H9 (cell line): ENCODE measurements at regions not wholly inside any gene's neighbourhood (a gene's known extent, or its start where the extent isn't known, plus 50 kb on each side); places are given as distances from the start of the nearest gene placed in this dataset.

ENCODE experiments used
- DNase-seq: peaks from one replicate; pipeline ENCODE4 v3.0.0-alpha.2; 2017
- H2AFZ ChIP-seq: one replicate; pipeline ENCODE4 v1.6.1; 2013; ENCODE audit warnings: mild to moderate bottlenecking, low read length, control low read depth, moderate library complexity
- H2AK5ac ChIP-seq: 2 replicates; pipeline ENCODE4 v1.6.1; 2013; ENCODE audit warnings: low read length, control low read depth, mixed read lengths; ENCODE audit not compliant: insufficient read length
- H2BK120ac ChIP-seq: one replicate; pipeline ENCODE4 v1.6.1; 2013; ENCODE audit warnings: low read depth, mild to moderate bottlenecking, low read length, control low read depth, inconsistent platforms; ENCODE audit not compliant: poor library complexity, severe bottlenecking
- H2BK12ac ChIP-seq: 2 replicates; pipeline ENCODE4 v1.6.1; 2013; ENCODE audit warnings: low read length, control low read depth, mixed read lengths, low read depth; ENCODE audit not compliant: insufficient read length
- H2BK15ac ChIP-seq: 2 replicates; pipeline ENCODE4 v1.6.1; 2013; ENCODE audit warnings: low read depth, low read length, control low read depth
- H2BK20ac ChIP-seq: one replicate; pipeline ENCODE4 v1.6.1; 2013; ENCODE audit warnings: low read depth, mild to moderate bottlenecking, low read length, control low read depth, inconsistent platforms; ENCODE audit not compliant: poor library complexity, severe bottlenecking
- H2BK5ac ChIP-seq: 2 replicates; pipeline ENCODE4 v1.6.1; 2013; ENCODE audit warnings: low read length, control low read depth, mixed read lengths; ENCODE audit not compliant: insufficient read length
- H3K14ac ChIP-seq: 2 replicates; pipeline ENCODE4 v1.6.1; 2013; ENCODE audit warnings: low read length, control low read depth; ENCODE audit not compliant: insufficient read depth
- H3K18ac ChIP-seq: 2 replicates; pipeline ENCODE4 v1.6.1; 2013; ENCODE audit warnings: low read depth, mild to moderate bottlenecking, mixed read lengths, low read length, control low read depth; ENCODE audit not compliant: insufficient read length
- H3K23ac ChIP-seq: 2 replicates; pipeline ENCODE4 v1.6.1; 2013; ENCODE audit warnings: low read length, control low read depth, mixed read lengths, low read depth; ENCODE audit not compliant: insufficient read length
- H3K23me2 ChIP-seq: 2 replicates; pipeline ENCODE4 v1.6.1; 2013; ENCODE audit warnings: low read depth, mild to moderate bottlenecking, mixed read lengths, low read length, control low read depth; ENCODE audit not compliant: insufficient read length, poor library complexity, severe bottlenecking
- H3K27ac ChIP-seq: 2 replicates; pipeline ENCODE4 v1.5.1; 2013; ENCODE audit warnings: low read length, control low read depth, mixed read lengths, low read depth; ENCODE audit not compliant: insufficient read length
- H3K27me3 ChIP-seq: 2 replicates; pipeline ENCODE4 v1.6.1; 2013; ENCODE audit warnings: low read length, control low read depth, inconsistent platforms; ENCODE audit not compliant: insufficient read depth
- H3K4ac ChIP-seq: 2 replicates; pipeline ENCODE4 v1.6.1; 2013; ENCODE audit warnings: low read depth, mild to moderate bottlenecking, control low read depth, inconsistent platforms, low read length, moderate library complexity
- H3K4me1 ChIP-seq: 2 replicates; pipeline ENCODE4 v1.6.1; 2013; ENCODE audit warnings: low read length, control low read depth, inconsistent platforms; ENCODE audit not compliant: insufficient read depth
- H3K4me2 ChIP-seq: 2 replicates; pipeline ENCODE4 v1.6.1; 2013; ENCODE audit warnings: low read length, control low read depth, mixed read lengths; ENCODE audit not compliant: insufficient read length, insufficient read depth
- H3K56ac ChIP-seq: 2 replicates; pipeline ENCODE4 v1.6.1; 2013; ENCODE audit warnings: low read depth, mild to moderate bottlenecking, mixed read lengths, low read length, control low read depth; ENCODE audit not compliant: insufficient read length
- H3K79me1 ChIP-seq: 2 replicates; pipeline ENCODE4 v1.6.1; 2013; ENCODE audit warnings: low read depth, mild to moderate bottlenecking, moderate library complexity, low read length, control low read depth, inconsistent platforms; ENCODE audit not compliant: insufficient read depth, poor library complexity, severe bottlenecking
- H3K79me2 ChIP-seq: 2 replicates; pipeline ENCODE4 v1.6.1; 2013; ENCODE audit warnings: low read length, control low read depth, inconsistent platforms; ENCODE audit not compliant: insufficient read depth
- H3K9ac ChIP-seq: 2 replicates; pipeline ENCODE4 v1.6.1; 2013; ENCODE audit warnings: low read length, control low read depth, mixed read lengths; ENCODE audit not compliant: insufficient read length; ENCODE audit errors: extremely low read depth
- H3K9me3 ChIP-seq: one replicate; pipeline ENCODE4 v1.6.1; 2013; ENCODE audit warnings: low read depth, low read length, inconsistent platforms; ENCODE audit not compliant: control insufficient read depth
- H3T11ph ChIP-seq: one replicate; pipeline ENCODE4 v1.6.1; 2013; ENCODE audit warnings: mild to moderate bottlenecking, low read length, control low read depth, inconsistent platforms
- H4K20me1 ChIP-seq: one replicate; pipeline ENCODE4 v1.6.1; 2013; ENCODE audit not compliant: control insufficient read depth, insufficient read length, insufficient read depth
- H4K5ac ChIP-seq: 2 replicates; pipeline ENCODE4 v1.6.1; 2013; ENCODE audit warnings: low read depth, mild to moderate bottlenecking, mixed read lengths, low read length, control low read depth; ENCODE audit not compliant: insufficient read length
- H4K8ac ChIP-seq: replicated peaks from 2 replicates; pipeline ENCODE4 v1.6.1; 2013; ENCODE audit warnings: low read length, control low read depth, mixed read lengths, low read depth; ENCODE audit not compliant: insufficient read length
- H4K91ac ChIP-seq: 2 replicates; pipeline ENCODE4 v1.6.1; 2013; ENCODE audit warnings: low read depth, mild to moderate bottlenecking, moderate library complexity, mixed read lengths, low read length, control low read depth; ENCODE audit not compliant: insufficient read length
- H3K27ac Mint-ChIP-seq, 3 experiments: 2 replicates in 2 of 3; 3 replicates in 1 of 3; pipeline ENCODE4 v1.8.0; 2020 to 2021; ENCODE audit warnings: mixed read lengths in 3 of 3, mild to moderate bottlenecking in 1 of 3, moderate library complexity in 1 of 3
- H3K27me3 Mint-ChIP-seq: 2 replicates; pipeline ENCODE4 v1.8.0; 2021; ENCODE audit warnings: low read depth, mild to moderate bottlenecking, moderate library complexity, mixed read lengths
- H3K36me3 Mint-ChIP-seq, 3 experiments: 2 replicates in 2 of 3; 3 replicates in 1 of 3; pipeline ENCODE4 v1.8.0; 2020 to 2021; ENCODE audit warnings: low read depth in 3 of 3, mixed read lengths in 3 of 3; ENCODE audit not compliant: insufficient read depth in 1 of 3
- H3K4me1 Mint-ChIP-seq, 2 experiments: 2 replicates each; pipeline ENCODE4 v1.8.0; 2020; ENCODE audit warnings: mixed read lengths in 2 of 2
- H3K4me3 Mint-ChIP-seq, 2 experiments: 2 replicates in 1 of 2; 3 replicates in 1 of 2; pipeline ENCODE4 v1.8.0; 2020 to 2021; ENCODE audit warnings: mild to moderate bottlenecking in 2 of 2, mixed read lengths in 2 of 2, moderate library complexity in 1 of 2
- H3K9me3 Mint-ChIP-seq, 2 experiments: 2 replicates in 1 of 2; 3 replicates in 1 of 2; pipeline ENCODE4 v1.8.0; 2020; ENCODE audit warnings: mild to moderate bottlenecking in 2 of 2, mixed read lengths in 2 of 2, moderate library complexity in 1 of 2
- CTCF ChIP-seq: fragments of 200-600 bp; sonication (generic); conservative IDR thresholded peaks from 3 replicates; pipeline ENCODE4 v1.8.0; 2021; ENCODE audit warnings: antibody characterized with exemption, mild to moderate bottlenecking
- WGBS: extraction: QIAGEN DNeasy Blood & Tissue Kit; methylation state at CpG from one replicate; pipeline ENCODE4 v1.1.7; 2013; ENCODE audit warnings: missing lambda C conversion rate, low lambda C conversion rate, mixed read lengths; ENCODE audit not compliant: insufficient read length; ENCODE audit errors: extremely low coverage; 5-methylcytosine and 5-hydroxymethylcytosine counted together

DNA sequence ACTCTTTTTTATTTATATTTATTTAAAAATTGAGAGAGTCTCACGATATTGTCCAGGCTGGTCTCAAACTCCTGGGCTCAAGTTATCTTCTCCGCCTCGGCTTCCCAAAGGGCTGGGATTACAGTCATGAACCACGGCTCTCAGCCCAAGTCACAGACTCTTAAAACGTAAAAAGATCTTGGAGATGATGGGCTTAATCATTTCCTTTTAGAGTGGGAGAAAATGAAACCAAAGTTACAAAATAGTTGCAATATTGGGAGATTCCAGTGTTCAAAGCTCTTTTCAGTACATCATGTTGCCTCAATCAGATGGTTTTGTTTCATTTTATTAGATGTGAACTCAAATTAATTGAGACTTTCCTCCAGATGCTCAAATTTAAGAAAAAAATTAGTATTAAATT, 151.4 kb upstream of the XPO1 start:
- no peak overlapping the region for H2AK5ac ChIP-seq
- H3K23me2 ChIP-seq, result no peaks in the 10 kb centered on the region
- H3K56ac ChIP-seq, result no peak overlapping the region
- H3K4me3 Mint-ChIP-seq, result no peak overlapping the region
- no peak overlapping the region for H2BK120ac ChIP-seq
- no peak overlapping the region for H2BK5ac ChIP-seq
- H3K4me1 ChIP-seq, result no peaks in the 10 kb centered on the region
- H3K4ac ChIP-seq, result no peak overlapping the region
- peaks cover 4 to 7% of the 10 kb centered on the region in 2 experiments for H3K4me1 Mint-ChIP-seq
- TF ChIP-seq CTCF, result no peak
- no peak overlapping the region for H4K5ac ChIP-seq
- no peak overlapping the region for H3K4me2 ChIP-seq
- H3K27ac Mint-ChIP-seq, result no peak overlapping the region; a peak in 1 of 7 replicates
- no peak overlapping the region for H3K18ac ChIP-seq
- no peak overlapping the region for H2AFZ ChIP-seq
- no peak overlapping the region for H2BK15ac ChIP-seq
- no peak overlapping the region for H2BK12ac ChIP-seq
- H3K23ac ChIP-seq, result no peak overlapping the region
- no peaks in the 10 kb centered on the region for H3K27me3 Mint-ChIP-seq
- no peak overlapping the region for H3K9ac ChIP-seq
- no peaks in the 10 kb centered on the region for H3K9me3 Mint-ChIP-seq
- no CpG with 5 or more reads among the region's 5 CpGs for WGBS
- H4K8ac ChIP-seq, result no peak overlapping the region
- H4K20me1 ChIP-seq, result no peaks in the 10 kb centered on the region
- no peaks in the 10 kb centered on the region for H3K9me3 ChIP-seq
- H3K14ac ChIP-seq, result no peak overlapping the region
- H3K36me3 Mint-ChIP-seq, result no peaks in the 10 kb centered on the region; a peak in 1 of 7 replicates
- no peak overlapping the region for H3K27ac ChIP-seq
- no peaks in the 10 kb centered on the region for H3K27me3 ChIP-seq
- H2BK20ac ChIP-seq, result no peak overlapping the region
- no peaks in the 10 kb centered on the region for H3K79me2 ChIP-seq
- no peak overlapping the region for H3T11ph ChIP-seq
- no peak overlapping the region for H4K91ac ChIP-seq
- no peaks in the 10 kb centered on the region for H3K79me1 ChIP-seq
- no peak for DNase-seq
